ENCODE measurements at regions not wholly inside any gene's neighbourhood (a gene's known extent, or its start where the extent isn't known, plus 50 kb on each side); places are given as distances from the start of the nearest gene placed in this dataset.

DNA sequence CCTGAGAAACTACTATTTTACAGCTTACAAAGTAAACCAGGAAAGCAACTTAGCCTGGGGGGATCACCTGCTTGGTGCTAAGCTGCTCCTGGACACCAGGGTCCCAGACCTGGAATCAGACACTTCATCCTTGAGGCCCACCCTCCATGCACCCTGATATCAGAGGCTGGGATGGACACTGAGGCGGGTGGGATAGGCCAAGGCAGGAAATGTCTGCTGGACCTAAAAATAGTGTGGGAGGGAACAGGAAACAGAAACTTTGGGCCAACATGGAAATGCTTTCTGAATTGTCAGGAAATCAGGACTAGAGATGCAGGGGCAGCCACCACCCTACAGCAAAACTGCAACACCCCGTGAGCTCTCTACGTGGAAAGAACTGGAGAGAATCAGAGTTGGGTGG, 101.5 kb upstream of the PODXL start:
- DNase-seq (ENCODE audit: low spot score): no peak
- no peak overlapping the region for H3K27ac ChIP-seq
- CTCF ChIA-PET: no interaction called here
- POLR2A ChIA-PET (ENCODE audit: low non-redundant PET): no interaction called here
- TF ChIP-seq, protein P1, sequence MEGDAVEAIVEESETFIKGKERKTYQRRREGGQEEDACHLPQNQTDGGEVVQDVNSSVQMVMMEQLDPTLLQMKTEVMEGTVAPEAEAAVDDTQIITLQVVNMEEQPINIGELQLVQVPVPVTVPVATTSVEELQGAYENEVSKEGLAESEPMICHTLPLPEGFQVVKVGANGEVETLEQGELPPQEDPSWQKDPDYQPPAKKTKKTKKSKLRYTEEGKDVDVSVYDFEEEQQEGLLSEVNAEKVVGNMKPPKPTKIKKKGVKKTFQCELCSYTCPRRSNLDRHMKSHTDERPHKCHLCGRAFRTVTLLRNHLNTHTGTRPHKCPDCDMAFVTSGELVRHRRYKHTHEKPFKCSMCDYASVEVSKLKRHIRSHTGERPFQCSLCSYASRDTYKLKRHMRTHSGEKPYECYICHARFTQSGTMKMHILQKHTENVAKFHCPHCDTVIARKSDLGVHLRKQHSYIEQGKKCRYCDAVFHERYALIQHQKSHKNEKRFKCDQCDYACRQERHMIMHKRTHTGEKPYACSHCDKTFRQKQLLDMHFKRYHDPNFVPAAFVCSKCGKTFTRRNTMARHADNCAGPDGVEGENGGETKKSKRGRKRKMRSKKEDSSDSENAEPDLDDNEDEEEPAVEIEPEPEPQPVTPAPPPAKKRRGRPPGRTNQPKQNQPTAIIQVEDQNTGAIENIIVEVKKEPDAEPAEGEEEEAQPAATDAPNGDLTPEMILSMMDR (conservative IDR thresholded peaks at IDR 0.05; ENCODE audit: low read depth): no peak

DNA sequence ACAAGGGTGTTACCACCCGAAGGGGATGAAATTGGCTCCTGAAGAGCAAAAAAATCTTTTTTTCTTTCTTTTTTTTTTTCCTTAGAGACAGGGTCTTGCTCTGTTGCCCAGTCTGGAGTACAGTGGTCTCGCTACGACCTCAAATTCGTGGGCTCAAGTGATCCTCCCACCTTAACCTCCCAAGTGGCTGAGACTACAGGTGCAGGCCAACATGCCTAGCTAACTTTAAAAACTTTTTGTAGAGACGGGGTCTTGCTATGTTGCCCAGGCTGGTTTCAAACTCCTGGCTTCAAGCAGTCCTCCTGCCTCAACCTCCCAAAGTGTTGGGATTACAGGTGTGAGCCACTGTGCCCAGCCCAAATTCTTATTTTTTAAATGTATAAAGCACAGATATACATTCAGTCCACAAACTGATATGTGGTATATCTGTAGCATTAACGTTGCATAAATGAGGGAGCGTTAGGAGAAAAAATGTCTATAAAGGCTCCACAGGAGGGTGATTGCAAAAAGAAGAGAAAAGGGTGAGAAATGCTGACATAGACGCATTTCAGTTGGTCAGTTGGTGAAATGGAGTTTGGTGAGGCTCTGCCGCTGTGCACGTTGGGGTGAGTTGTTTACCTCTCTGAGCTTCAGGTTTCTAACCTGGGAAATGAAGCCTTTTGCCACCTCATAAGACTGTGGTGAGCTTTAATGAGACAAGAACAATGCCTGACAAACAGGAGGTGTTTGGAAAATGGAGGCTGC, 100.7 kb upstream of the PODXL start:
- TF ChIP-seq, protein P1 (conservative IDR thresholded peaks at IDR 0.05; ENCODE audit: low read depth): no peak
- DNase-seq (ENCODE audit: low spot score): no peak
- POLR2A ChIA-PET (ENCODE audit: low non-redundant PET): no interaction called here
- CTCF ChIA-PET: no interaction called here
- H3K27ac ChIP-seq: no peak overlapping the region

DNA sequence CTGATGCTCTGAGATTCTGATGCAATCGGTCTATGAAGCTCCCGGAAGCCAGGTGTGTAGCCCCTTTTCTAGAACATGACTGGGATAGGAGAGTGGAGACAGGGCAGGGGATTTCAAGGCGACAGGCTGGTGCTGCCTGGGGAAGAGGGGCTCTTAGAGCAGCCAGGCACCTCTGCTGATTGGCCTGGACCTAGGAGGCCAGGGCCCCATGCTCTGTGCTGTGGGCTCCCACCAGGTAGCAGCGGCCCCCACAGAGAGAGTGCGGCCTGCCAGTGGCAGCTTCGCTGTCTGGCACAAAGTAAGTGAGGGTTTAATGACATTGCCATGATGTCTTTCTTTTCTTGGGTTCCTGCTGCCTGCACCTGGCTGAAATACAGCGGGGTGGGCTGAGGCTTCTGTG, 99.4 kb upstream of the PODXL start:
- TF ChIP-seq, protein P1 (conservative IDR thresholded peaks at IDR 0.05; ENCODE audit: low read depth): no peak
- H3K27ac ChIP-seq: no peak overlapping the region
- POLR2A ChIA-PET (ENCODE audit: low non-redundant PET): no interaction called here
- no peak for DNase-seq (ENCODE audit: low spot score)
- CTCF ChIA-PET: interaction anchor here (2.0 kb wide), 1 partner anchor 148 kb away, joined by 14 read pairs; no protein-coding TSS in a partner anchor

DNA sequence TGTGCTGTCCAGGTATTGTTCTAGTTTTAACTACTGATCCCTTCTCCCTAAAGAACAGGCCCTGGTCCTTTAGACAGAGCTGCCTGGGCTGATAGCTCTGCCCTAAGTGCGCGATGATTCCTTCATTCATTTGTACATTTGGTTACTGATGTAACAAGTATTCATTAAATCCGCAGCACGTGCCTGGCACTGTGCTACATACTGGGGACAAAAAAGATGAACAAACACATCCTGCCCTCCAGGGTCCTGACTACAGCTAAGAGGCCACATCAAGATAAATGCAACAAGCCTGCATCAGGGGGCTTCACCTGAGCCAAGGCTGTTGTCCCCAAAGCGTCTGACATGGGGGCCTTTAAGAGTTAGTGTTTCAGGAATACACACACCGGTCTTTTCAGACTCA, 99.0 kb upstream of the PODXL start:
- POLR2A ChIA-PET (ENCODE audit: low non-redundant PET): no interaction called here
- CTCF ChIA-PET: interaction anchor here (1.2 to 2.0 kb wide), 2 partner anchors 30 to 147 kb away, joined by 5 to 14 read pairs; no protein-coding TSS in a partner anchor
- TF ChIP-seq, protein P1 (conservative IDR thresholded peaks at IDR 0.05; ENCODE audit: low read depth): no peak
- no peak overlapping the region for H3K27ac ChIP-seq
- no peak for DNase-seq (ENCODE audit: low spot score)

DNA sequence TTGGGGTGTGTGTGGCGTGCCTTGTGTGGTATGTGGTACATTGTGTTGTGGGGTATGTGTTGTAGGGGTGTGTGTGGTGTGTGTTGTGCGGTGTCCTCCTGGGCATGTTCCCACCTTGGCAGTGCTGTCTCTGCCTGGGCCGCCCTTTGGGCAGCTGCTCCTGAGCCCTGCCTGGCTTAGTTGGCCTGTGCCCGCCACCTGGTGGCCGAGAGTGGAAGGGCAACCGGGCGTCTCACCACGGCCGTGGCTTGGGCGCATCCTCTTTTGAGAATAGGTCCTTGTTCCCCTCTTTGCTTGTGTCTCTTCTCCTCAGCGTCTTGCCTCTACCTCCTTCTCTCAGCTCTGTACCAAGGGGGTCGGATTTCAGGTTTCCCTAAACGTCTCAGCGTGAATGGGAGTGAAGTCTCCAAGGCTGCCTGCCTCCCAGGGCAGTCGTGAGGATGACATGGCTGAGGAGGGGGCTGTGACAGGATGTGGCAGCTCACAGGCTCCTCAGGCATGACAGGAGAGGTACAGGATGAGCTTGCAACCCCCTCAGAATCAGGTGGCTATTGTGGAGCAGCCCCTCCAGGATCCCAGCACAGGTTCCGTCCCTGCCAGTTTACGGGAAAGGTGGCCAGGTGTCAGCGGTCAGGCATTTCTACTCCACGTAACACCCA, 98.4 kb upstream of the PODXL start:
- peak; percentile 66 for DNase-seq (ENCODE audit: low spot score)
- ChIA-PET CTCF (interaction anchor here (0.5 to 2.0 kb wide), 8 partner anchors 13 to 149 kb away, joined by 3 to 14 read pairs (median 4); no protein-coding TSS in a partner anchor), POLR2A (ENCODE audit: low non-redundant PET) (no interaction called here)
- H3K27ac ChIP-seq: no peak overlapping the region
- TF ChIP-seq, protein P1 (conservative IDR thresholded peaks at IDR 0.05; ENCODE audit: low read depth): peak; percentile 84

DNA sequence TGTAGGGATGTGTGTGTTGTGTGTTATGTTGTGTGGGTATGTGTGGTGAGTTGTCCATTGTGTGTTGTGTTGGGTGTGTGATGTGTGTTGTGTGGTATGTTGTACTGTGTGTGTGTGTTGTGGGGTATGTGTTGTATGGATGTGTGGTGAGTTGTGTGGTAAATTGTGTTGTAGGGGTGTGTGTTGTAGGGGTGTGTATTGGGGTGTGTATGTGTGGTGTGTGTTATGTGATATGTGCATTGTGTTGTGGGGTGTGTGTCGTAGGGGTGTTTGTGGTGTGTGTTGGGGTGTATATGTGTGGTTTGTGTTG, 97.8 kb upstream of the PODXL start:
- no peak overlapping the region for H3K27ac ChIP-seq
- CTCF ChIA-PET: interaction anchor here (0.5 to 2.0 kb wide), 8 partner anchors 13 to 149 kb away, joined by 3 to 14 read pairs (median 4); no protein-coding TSS in a partner anchor
- TF ChIP-seq, protein P1 (conservative IDR thresholded peaks at IDR 0.05; ENCODE audit: low read depth): no peak
- no peak for DNase-seq (ENCODE audit: low spot score)
- POLR2A ChIA-PET (ENCODE audit: low non-redundant PET): no interaction called here
